NCI-H774 (cell line): ENCODE measurements at regions not wholly inside any gene's neighbourhood (a gene's known extent, or its start where the extent isn't known, plus 50 kb on each side); places are given as distances from the start of the nearest gene placed in this dataset.
"Not testable (repeated sequence)": the region's sequence is repeated elsewhere in the genome, so short reads cannot be mapped to it uniquely, and the experiment has no call there.

Experiments
- DNase-seq: peaks from one replicate; lab custom pipeline; 2025; lab: John Stamatoyannopoulos, UW

DNA sequence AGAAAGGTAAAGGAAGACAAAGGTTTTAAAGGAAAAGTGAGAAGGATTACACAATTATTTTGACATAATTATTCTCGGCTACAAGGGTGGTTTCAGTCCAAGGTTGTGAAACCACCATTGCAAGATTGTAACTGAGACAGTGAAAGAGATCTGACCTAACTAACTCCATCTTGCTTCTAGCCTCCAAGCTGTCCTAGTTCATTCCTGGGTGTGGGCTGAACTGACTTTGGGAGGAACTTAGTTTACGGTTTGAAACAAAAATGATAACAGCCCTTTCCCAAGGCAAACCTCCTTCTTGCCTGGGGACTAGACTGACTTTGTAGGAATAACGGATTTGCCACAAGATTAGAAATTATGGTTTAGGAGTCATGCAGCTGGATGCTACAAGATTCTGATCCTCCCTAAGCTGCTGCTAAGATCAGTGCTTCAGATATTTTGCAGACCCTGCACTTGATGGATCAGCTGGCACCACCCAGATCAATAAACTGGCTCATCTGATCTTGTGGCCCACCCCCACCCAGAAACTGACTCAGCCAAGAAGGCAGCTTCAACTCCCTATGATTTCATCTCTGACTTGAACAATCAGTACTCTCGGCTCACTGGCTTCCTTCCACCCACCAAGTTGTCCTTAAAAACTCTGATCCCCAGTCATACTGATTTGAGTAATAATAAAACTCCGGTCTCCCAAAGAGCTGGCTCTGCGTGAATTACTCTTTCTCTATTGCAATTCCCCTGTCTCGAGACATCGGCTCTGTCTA, 57.7 kb upstream of the AADACL2 start:
- no peak for DNase-seq

DNA sequence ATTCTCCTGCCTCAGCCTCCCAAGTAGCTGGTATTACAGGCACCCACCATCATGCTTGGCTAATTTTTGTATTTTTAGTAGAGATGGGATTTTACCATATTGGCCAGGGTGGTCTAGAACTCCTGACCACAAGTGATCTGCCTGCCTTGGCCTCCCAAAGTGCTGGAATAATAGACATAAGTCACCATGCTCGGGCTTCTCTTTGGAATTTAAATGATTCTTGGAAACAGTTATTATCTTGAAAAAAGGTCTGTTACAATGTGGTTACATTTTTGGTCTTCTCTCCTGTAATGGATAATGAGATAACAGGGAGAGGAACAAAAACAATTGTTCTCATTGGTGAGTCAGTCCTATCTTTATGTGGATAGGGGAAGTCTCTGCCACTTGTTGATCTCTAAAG, 59.8 kb upstream of the AADACL2 start:
- DNase-seq = no peak

DNA sequence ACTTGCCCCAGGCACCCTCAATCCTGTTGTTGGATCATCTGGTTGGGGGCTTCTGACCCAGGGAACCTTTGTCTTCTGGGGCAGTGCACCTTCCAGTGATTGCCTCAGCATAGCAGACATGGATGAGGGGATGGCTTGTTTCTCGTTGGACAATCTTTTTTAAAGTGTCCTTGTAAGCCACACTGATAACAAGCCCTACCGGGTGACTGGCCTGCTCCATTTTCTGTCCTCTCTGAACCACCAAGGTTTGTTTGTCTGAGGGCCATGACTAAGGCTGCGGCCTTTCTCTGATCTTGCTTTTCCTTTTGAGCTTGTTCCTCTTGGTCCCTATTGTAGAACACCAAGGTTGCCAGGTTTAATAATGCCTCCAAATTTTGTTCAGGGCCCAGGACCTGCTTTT, 66.0 kb upstream of the AADACL2 start:
- DNase-seq = not testable (repeated sequence)

DNA sequence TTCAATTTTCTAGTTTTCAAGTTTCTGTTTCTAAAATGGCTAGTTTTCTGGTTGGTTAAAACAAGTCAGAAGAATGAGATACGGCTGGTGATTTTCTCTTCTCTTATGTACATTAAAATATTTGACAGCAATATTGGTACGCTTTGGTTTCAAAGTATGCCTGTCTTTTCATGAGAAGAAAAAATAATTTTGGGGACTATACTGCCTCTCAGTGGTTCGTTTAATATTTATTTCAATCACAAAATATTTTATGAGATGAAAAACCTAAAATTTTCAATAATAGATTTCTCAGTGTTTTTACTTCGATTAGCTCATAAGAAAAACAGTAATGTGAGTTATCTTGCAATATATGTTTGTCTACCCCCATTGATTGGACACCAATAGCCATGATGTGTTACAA, 72.8 kb upstream of the AADACL2 start:
- DNase-seq = no peak

DNA sequence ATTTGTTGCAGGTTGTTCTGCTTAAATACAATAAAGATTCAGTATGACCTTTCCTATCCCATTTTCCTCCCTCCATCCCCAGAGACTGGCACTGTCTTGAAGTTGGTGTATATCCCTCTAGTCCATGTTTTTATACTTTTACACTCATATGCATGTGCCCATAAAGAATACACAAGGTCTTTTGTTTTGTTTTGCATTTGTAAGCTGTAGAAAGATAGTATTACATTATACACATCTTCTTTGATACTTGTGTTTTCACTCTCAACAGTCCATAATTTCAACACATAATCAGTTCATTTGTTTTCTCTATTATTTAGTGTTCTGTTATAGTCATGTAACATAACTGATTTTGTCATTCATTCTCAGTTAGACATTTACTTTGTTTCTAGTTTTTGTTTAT, 88.7 kb upstream of the AADACL2 start:
- DNase-seq = no peak

DNA sequence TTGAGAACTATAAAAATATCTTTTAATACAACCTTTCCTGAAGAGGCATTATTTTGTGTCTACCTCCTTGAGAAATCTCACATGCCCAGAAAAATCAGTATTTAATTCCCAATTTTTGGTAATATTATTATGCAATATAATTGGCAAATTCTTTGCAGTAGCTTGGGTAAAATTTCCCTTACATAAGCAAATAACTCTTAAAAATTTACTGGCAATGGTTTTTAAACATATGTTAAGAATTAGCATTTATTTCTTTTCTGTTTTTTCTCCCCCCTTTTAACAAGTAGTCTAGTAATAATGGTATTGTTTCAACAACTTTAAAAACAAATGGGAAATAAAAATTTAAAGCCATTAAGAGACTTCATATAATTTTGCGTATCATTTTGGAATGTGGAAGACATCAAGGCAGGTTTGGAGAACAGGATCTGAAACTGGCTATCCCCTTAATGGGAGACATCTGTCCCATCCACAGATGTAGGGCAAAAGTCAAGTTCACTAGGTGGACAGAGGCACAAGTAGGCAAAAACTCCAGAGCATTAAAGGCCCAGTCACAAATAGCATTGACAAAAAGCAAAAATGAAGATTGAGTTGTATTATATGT, 89.6 kb upstream of the AADACL2 start:
- DNase-seq = no peak

DNA sequence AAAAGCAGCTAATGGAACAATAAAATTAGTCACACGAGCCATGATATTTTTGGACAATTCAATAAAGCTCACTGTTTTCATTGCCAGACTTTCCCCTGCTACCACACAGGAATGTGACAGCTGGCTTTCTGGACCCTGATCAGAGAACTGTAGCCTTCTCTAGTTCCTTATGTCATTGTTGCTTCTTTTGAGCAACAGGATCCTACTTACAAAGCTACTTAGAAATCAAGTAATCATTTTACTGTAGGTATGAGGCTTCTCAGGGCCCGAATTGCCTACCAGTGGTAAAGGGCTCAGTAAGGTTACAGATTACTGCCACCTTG, 94.3 kb upstream of the AADACL2 start:
- DNase-seq = no peak

DNA sequence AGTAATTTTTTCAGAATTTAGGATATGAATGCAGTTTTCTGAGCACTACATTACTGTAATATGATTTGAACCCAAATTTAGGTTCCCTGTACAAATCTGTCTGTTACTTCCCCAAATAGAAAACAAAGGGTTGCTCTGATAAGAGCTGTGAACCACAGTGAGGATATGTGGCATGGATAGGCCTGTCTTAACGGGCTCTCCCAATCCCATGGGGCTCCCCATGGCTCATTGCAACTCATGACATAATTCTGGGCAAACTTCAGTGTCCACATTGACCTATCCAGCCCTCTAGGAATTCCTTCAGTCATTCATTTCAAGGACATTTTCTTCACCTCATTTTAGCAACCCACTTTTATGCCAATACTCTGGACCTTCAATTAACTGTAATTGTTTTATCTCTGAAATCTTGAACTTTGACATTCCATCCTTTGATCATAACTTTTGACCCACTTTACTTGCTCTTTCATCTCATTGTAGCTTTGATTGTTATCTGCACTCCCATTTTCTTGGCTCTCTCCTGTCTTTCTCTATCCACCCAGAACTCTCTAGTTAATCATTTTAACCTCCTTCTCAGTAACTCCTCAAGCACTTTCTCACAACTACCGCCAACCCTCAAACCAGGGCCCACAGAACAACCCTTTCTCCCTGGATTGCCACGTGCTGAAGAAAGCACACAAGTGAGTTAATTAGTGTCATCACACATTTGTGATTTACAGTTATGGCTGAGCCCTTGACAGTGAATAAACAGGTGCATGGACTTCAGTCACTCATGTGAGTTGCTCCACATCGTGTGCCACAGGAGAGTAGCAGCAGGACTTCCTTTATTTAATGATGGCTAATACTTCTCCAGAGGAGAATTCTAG, 94.9 kb upstream of the AADACL2 start:
- DNase-seq = no peak

DNA sequence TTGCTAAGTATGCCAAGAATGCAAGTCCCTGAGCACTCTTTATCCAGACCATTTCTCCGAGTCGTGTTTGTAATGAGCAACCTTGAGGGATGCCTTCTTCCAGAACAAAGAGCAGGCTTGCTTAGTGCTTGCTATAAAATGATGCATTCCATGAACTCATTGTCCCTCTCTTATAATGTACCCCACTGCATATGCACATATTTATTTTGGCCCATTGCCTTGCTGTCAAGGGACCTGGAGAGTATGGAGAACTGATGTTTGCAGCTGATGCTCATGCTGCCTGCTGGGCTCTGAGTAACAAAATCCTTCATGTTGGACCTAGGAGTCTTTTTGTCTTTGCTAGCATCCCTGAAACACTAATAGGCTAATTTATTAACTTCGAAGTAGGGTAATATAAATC, 97.8 kb upstream of the AADACL2 start:
- DNase-seq = no peak

DNA sequence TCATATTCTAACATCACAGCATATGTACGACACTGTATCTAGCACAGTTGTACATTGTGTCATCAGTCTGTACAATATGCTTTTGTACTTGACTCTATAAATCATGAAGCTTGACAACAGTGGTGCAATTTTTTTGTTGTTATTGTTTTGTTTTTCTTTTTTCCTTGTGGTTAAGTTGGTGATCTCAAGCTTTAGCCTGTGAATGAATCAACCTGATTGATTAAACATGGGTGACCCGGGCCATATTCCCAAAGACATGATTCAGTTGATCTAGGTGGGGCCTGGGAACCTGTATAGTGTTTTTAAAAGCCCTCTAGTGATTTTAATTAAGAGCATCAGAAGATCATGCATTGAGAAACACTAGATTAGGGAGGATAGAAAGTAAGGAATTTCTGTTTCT, 101.8 kb upstream of the AADACL2 start:
- DNase-seq = no peak

DNA sequence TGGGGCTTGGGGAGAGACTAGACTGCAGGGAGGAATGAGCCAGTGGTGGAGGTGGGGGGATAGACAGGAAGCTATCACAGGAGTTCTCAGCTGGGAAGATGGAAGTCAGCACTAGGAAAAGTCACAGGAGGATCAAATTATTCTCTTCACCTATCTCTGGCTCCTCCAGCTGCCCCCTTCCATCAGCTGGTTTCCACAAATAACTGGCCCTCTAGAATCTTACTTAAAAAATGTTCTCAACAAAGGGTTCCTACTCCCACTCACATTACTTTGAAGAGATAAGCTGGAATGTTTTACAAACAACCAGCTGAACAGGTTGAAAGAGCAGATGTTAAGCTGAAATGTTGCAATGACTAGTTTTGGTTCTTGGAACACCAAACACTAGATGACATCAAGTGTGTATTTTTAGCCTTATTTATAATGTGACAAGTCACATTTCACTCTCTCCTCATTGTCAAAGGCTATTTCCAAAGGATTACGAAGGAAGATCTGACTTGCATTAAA, 102.7 kb upstream of the AADACL2 start:
- peak; percentile 47 for DNase-seq

DNA sequence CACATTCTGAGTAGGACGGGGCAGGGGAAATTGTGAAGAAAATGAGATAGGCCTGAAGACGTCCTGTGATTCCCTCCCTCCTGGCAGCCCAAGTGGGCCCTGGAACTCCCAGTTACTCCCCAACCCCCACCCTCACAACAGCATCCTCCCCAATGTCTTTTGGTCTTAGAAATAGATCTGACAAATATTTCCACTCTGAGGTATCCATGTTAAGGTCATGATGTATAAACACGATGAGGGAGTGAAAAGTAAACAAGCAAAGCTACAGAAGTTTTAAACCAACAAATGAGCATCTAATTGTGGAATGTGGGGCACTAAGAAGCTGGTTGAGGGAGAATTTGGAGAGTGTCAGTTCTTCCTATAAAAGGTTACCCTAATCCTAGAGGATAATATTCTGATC, 103.7 kb upstream of the AADACL2 start:
- DNase-seq = no peak

DNA sequence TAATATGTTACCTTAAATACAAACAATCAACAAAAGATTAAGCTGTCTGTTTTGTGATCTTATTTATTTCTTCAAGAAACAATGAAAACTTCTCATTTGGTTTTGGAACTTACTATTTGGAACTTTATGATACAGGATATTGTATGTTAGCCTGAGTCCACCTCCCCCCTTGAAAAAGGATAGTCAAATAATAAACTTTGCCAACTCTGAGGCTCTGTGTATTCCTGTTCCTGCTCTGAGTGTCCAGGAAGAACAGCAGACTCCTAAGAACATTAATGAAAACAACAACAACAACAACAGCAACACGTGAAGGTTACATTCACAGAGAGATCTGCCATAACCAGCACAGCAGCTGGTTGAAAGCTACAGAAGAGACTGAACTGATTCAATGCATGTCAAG, 108.1 kb upstream of the AADACL2 start:
- no peak for DNase-seq

DNA sequence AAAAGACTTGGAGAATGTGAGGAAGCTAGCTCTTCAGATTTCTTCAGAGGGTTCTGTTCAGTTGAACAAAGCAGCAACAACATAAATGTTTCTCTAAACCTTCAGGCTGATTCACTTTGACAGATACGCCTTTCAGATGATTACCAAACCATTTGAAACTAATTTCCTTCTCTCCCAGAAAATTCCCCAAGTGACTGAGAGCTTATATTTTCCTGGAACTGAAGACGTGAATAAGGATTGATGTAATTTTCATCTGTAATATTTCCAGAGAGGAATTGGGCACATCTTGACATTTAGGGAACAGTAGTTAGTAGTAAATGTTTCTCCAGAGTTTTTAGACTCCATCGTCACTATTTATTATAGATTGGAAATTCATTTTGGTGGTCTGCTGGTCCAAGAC, 108.6 kb upstream of the AADACL2 start:
- DNase-seq = no peak

DNA sequence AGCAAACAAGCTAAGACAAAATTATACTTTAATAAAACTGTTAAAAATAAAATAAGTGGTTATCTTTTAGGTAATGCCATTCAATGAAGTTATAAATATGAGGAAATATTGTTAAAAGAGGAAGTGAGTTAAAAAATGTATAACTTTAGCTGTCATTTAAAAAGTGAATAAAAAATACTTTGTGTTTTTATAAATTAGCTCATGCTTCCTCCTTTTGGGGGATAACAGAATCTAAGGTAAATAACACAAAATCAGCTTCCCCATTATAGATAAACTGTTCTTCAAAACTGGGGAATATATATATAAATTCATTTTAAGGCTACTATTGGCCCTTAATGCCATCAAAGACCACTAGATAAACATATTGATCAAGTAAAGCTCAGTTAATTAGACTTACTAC, 113.7 kb upstream of the AADACL2 start:
- no peak for DNase-seq

DNA sequence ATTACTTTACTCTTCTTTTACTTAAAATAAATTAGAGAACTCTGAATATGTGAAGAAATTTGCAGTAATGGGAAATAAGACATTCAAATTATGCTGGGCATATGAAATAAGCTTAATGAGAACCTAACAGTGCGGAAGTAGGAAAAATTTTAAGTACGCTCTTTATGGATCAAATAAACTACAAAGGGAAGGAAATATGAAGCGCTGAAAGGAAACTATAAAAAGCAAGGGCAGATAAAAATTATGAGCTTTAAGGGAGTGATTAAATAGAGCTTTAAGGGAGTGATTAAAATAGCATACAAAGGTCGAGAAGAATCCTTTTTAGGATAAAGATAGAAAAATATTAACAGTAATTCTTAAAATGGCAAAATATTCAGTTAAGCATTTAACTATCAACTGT, 118.3 kb upstream of the AADACL2 start:
- no peak for DNase-seq

DNA sequence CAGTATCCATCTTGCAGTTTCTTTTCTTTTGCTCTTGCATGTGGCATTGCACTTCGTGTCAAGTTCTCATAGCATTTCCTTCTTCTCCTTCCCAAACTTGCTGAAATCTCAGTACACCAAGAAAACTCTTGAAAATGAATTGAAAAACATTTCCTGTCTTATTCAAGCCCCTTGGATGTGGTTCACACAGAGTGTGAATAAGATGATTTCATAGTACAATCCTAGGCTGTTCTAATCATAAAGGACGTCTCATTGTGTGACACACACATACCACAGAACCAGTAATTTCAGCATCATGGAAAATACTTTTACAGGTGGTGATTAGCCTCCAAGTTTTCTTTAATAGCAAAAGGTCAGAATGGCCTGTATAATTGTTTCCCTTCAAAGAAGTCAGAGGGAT, 121.6 kb upstream of the AADACL2 start:
- DNase-seq = no peak

DNA sequence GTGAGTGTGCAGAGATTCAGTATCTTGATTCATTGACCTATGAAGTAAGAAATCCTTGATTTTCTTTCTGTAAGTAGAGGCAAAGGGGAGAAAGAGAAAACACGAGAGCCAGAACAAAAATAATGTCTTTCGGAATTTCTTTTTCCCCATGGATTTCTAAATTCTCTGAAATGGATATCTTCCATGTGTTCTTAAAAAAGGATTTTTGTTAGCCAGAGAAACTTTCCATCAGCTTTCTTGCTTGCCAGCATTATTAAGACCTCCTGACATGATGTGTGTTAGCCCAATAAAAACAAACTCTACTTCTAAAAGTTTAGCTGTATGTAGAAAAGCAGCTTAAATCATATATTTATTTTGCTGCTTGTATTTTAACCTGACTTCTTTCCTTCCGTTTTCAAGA, 122.3 kb upstream of the AADACL2 start:
- DNase-seq = no peak

DNA sequence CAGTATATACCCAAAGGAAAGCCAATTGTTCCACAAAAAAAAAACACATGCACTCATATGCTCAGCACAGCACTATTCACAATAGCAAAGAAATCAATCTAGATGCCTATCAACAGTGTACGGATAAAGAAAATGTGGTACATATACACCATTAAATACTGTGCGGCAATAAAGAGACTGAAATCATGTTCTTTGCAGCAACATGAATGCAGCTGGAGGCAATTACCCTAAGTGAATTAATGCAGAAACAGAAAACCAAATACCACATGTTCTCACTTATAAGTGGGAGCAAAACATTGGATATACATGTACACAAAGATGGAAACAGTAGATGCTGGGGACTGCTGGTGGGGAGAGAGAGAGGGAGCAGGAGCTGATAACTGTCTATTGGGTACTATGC, 124.2 kb upstream of the AADACL2 start:
- no peak for DNase-seq

DNA sequence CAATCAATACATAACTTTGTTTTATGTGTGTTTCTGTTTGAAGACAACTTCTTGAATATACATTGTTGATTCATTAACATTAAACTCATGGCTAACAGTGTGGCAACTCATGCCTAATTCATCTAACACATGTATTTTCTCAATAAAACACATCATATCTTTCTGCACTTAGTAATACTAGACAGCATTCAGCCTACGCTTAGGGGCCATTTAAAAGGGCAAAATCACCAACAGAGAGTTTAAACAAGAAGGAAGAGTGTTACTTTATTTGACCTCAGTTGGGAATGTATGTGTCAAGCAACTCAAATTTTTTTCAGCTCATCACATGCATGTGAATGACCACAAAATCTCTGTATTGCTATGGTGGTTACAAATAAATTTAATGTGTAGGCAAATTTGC, 128.8 kb upstream of the AADACL2 start:
- no peak for DNase-seq

DNA sequence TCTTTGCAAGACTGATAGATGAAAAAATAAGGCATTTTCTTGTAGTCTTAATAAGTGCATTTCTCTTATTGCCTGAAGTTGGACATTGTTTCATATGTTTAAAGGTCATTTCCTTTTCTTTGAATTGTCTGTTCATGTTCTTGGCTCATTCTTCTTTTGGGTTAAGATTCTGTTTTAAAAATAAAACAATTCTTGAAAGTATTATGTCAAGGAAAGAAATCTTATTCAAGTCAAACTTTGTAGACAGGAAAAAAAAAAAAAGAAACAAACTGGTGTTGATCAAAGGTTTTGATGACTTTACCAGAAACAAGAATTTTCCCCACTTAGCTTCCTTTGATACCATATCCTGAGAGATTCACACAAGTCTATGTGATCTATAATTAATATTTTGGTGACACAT, 132.9 kb upstream of the AADACL2 start:
- DNase-seq = no peak

DNA sequence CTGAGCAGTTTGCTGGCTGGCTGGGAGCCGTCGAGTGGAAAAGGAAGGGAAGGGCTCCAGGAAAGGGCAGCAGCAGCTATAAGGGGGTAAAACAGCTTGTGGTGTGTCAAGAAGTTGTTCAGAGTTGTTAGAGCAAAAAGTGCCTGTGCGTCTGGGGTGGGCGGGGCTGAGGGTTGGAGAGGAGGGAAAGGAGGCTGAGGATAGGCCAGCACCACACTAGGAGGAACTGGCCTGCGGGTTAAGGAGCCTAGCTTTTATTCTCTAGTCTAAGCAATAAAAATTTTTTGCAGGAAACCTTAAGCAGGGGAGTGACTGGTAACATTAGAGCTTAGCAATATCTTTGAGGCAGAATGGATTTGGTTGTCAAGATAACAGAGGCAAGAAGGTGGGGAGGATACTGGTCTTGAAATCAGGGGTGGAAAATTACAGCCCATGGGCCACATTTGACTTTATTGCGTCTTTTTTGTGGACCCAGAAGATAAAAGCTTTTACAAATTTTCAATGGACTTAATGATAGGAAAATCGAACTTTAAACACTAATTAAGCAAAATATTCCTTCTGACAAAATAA, 134.5 kb upstream of the AADACL2 start:
- DNase-seq = no peak

DNA sequence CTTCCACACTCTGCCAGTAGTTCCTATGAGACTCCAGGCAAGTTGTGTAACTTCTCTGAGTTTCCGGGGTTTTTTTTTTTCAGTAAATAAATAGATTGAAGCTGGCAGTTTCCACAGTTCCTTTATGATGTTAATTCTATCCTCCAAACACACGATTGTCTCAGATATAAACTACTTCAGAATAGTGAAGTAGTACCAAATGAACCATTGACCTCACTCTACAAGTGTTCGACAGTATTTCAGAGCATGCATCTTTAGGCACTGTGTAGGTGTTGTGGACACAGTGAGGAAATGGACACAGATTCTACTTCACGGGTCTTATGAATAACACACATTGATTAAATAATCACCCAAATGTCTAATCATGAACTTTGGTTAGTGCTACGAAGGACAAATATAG, 136.1 kb upstream of the IGSF10 start:
- DNase-seq = no peak
